ENCODE measurements at regions not wholly inside any gene's neighbourhood (a gene's known extent, or its start where the extent isn't known, plus 50 kb on each side); places are given as distances from the start of the nearest gene placed in this dataset.
A peak's percentile ranks its signal among the peaks of the same experiment; 100 is the strongest.

GRCh38 chr3:24589513-24589851 lies 94.8 kb upstream of the THRB start:
- H3K27me3 ChIP-seq, result no peaks in the 10 kb centered on the region
- peak overlapping the region; percentile 32 to 67 (median 42) for H3K27ac ChIP-seq (replicated peaks in 1 of 4)
- 6% methylated on average over 1 of the region's 1 CpG for WGBS
- no peak for DNase-seq (ENCODE audit: extremely low spot score)
- TF ChIP-seq POLR2AphosphoS5 (IDR thresholded peaks at IDR 0.05) (no peak), POLR2A (IDR thresholded peaks at IDR 0.05; ENCODE audit: low read depth) (no peak), CTCF (IDR thresholded peaks at IDR 0.05) (no peak), EP300 (IDR thresholded peaks at IDR 0.05) (no peak)
- no peaks in the 10 kb centered on the region for H3K36me3 ChIP-seq
- no peak overlapping the region for H3K4me3 ChIP-seq
- intact Hi-C loops (cut with DNase I), result no loop called here
- no peaks in the 10 kb centered on the region for H3K9me3 ChIP-seq
- H3K4me1 ChIP-seq, result peaks cover 15 to 56% (median 30%) of the 10 kb centered on the region in 4 donors

- H3K4me3 ChIP-seq, result no peak overlapping the region
- WGBS, result 42% methylated on average over 3 of the region's 3 CpGs
- H3K4me1 ChIP-seq, result peaks cover 15 to 58% (median 30%) of the 10 kb centered on the region in 4 donors
- TF ChIP-seq POLR2AphosphoS5 (IDR thresholded peaks at IDR 0.05) (no peak), EP300 (IDR thresholded peaks at IDR 0.05) (no peak), POLR2A (IDR thresholded peaks at IDR 0.05; ENCODE audit: low read depth) (no peak), CTCF (IDR thresholded peaks at IDR 0.05) (no peak)
- no peak for DNase-seq (ENCODE audit: extremely low spot score)
- intact Hi-C loops (cut with DNase I), result no loop called here
- H3K27ac ChIP-seq (replicated peaks in 1 of 4), result peak overlapping the region in 2 of 4 donors; percentile 37 to 67
- H3K27me3 ChIP-seq, result no peaks in the 10 kb centered on the region
- H3K9me3 ChIP-seq, result no peaks in the 10 kb centered on the region
- H3K36me3 ChIP-seq, result no peaks in the 10 kb centered on the region
Observed at GRCh38 chr3:24589931-24590880, 95.6 kb upstream of the THRB start.

- intact Hi-C loops (cut with DNase I), result no loop called here
- Histone ChIP-seq H3K36me3 (no peaks in the 10 kb centered on the region), H3K9me3 (no peaks in the 10 kb centered on the region), H3K27me3 (no peaks in the 10 kb centered on the region), H3K4me3 (no peak overlapping the region), H3K27ac (replicated peaks in 1 of 4) (peak overlapping the region in 1 of 4 donors; percentile 3), H3K4me1 (peaks cover 15 to 68% (median 33%) of the 10 kb centered on the region in 4 donors)
- no peak for TF ChIP-seq POLR2AphosphoS5 (IDR thresholded peaks at IDR 0.05)
- no peak for TF ChIP-seq POLR2A (IDR thresholded peaks at IDR 0.05; ENCODE audit: low read depth)
- no peak for TF ChIP-seq EP300 (IDR thresholded peaks at IDR 0.05)
- TF ChIP-seq CTCF (IDR thresholded peaks at IDR 0.05), result no peak
- DNase-seq (ENCODE audit: extremely low spot score), result no peak
Observed at GRCh38 chr3:24591191-24591590, 96.5 kb upstream of the THRB start.

GRCh38 chr3:24591661-24592555 lies 97.3 kb upstream of the THRB start:
- TF ChIP-seq CTCF (IDR thresholded peaks at IDR 0.05) (no peak), EP300 (IDR thresholded peaks at IDR 0.05) (no peak), POLR2AphosphoS5 (IDR thresholded peaks at IDR 0.05) (no peak), POLR2A (IDR thresholded peaks at IDR 0.05; ENCODE audit: low read depth) (no peak)
- Histone ChIP-seq H3K4me3 (no peak overlapping the region), H3K27me3 (no peaks in the 10 kb centered on the region), H3K4me1 (peaks cover 15 to 64% (median 35%) of the 10 kb centered on the region in 4 donors), H3K27ac (replicated peaks in 1 of 4) (peak overlapping the region in 1 of 4 donors; percentile 3), H3K9me3 (no peaks in the 10 kb centered on the region), H3K36me3 (no peaks in the 10 kb centered on the region)
- DNase-seq (ENCODE audit: extremely low spot score), result no peak
- intact Hi-C loops (cut with DNase I), result no loop called here
- WGBS, result 75% methylated on average over 5 of the region's 5 CpGs

Data from esophagus muscularis mucosa (tissue), 4 donors.